AG04450 (cell line): ENCODE measurements at regions not wholly inside any gene's neighbourhood (a gene's known extent, or its start where the extent isn't known, plus 50 kb on each side); places are given as distances from the start of the nearest gene placed in this dataset.

Experiments used
- CTCF ChIA-PET: fragments of 300-600, 350-600 bp; formaldehyde crosslinking; extraction: SDS; loops from one replicate; lab custom pipeline; 2022; ENCODE audit warnings: antibody characterized with exemption, inconsistent platforms; lab: Charles Lee
- POLR2A ChIA-PET: fragments of 350-600 bp; formaldehyde crosslinking; extraction: SDS; loops from one replicate; lab custom pipeline; 2021; ENCODE audit warnings: antibody characterized with exemption, inconsistent platforms; lab: Yijun Ruan, JAX
- DNase-seq: peaks from one replicate; pipeline ENCODE4 v3.0.0-alpha.2; 2011; ENCODE audit warnings: low read depth, low spot score
- H3K27ac ChIP-seq: one replicate; pipeline ENCODE4 v1.5.1; 2012; ENCODE audit warnings: low read depth, low read length, control low read depth
- H3K27me3 ChIP-seq: one replicate; pipeline ENCODE4 v1.6.0; 2012; ENCODE audit warnings: low read length; ENCODE audit not compliant: control insufficient read depth, insufficient read depth
- H3K4me3 ChIP-seq: 2 replicates; pipeline ENCODE4 v1.5.1; 2011; ENCODE audit warnings: mild to moderate bottlenecking, low read depth, low read length, control low read depth
- H3K9me3 ChIP-seq: 2 replicates; pipeline ENCODE4 v1.5.1; 2012; ENCODE audit warnings: low read length; ENCODE audit not compliant: control insufficient read depth, insufficient read depth
- TF ChIP-seq, protein P1 (sequence below): IDR thresholded peaks from 2 replicates; pipeline ENCODE4 v1.5.1; 2011; ENCODE audit warnings: low read depth, low read length, control low read depth, inconsistent platforms

DNA sequence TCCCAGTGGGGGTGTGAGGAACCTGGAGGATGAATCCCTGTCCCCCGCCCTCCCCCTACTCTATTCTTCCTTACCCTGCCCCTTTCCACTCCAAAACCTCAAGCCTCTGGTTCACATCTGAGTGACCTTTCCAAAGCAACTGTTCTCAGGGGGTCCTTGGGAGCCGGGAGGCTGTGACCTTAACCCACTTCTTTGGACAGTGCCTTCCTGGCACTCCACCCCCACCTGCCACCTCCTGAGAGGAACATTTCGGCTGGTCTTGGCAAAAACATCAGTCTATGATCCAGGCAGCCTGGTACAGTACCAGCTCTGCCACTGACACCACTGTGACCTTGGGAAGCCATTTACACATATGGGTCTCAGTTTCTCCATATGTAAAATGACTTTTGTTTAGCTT is 121.7 kb downstream of the MRPL14 start:
- Histone ChIP-seq H3K9me3 (no peaks in the 10 kb centered on the region; the same call in 1 of the 2 replicates), H3K4me3 (no peak overlapping the region), H3K27ac (no peak overlapping the region), H3K27me3 (no peaks in the 10 kb centered on the region)
- ChIA-PET POLR2A (no interaction called here), CTCF (interaction anchor here (0.9 to 1.5 kb wide), 3 partner anchors 10 to 55 kb away, joined by 3 read pairs; no protein-coding TSS in a partner anchor)
- DNase-seq: no peak
- TF ChIP-seq, protein P1, sequence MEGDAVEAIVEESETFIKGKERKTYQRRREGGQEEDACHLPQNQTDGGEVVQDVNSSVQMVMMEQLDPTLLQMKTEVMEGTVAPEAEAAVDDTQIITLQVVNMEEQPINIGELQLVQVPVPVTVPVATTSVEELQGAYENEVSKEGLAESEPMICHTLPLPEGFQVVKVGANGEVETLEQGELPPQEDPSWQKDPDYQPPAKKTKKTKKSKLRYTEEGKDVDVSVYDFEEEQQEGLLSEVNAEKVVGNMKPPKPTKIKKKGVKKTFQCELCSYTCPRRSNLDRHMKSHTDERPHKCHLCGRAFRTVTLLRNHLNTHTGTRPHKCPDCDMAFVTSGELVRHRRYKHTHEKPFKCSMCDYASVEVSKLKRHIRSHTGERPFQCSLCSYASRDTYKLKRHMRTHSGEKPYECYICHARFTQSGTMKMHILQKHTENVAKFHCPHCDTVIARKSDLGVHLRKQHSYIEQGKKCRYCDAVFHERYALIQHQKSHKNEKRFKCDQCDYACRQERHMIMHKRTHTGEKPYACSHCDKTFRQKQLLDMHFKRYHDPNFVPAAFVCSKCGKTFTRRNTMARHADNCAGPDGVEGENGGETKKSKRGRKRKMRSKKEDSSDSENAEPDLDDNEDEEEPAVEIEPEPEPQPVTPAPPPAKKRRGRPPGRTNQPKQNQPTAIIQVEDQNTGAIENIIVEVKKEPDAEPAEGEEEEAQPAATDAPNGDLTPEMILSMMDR: no peak

DNA sequence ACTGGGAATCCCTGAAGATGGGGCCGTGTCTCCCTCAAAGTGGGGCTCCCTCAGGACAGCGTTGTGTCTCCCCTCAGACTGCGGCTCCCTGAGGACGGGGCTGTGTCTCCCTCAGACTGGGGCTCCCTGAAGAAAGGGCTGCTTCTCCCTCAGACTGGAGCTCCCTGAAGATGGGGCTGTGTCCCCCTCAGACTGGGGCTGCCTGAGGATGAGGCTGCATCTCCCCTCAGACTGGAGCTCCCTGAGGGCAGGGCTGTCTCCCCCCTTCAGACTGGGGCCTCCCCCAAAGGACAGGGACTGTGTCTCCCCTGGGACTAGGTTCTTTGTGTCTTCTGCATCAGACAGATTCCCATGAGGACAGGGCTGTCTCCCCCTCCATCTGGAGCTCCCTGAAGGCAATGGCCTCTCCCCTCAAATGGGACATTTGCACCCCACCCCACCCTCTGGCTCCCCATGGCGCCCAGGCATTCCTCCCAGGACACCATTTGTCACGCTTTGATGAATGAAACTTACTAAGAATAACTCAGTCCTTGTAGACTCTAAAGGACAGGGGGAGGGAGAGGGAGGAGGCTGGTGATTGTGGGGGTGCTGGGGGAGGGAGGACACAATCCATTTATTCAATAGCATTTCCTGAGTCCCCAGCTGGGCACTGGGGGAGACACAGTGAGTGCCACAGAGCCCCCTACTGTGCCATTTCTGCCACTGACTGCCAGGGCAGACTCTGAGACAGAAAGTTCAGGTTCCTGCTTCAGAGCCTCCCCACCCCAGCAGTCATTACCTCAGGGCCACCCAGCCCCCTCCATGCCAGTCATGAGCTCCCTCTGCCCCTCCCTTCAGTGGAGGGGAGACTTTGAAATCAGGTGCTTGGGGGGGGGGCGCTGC is 122.4 kb downstream of the MRPL14 start:
- POLR2A ChIA-PET: no interaction called here
- TF ChIP-seq, protein P1: peak; percentile 27; the same call in 1 of the 2 replicates
- CTCF ChIA-PET: interaction anchor here (0.5 to 1.5 kb wide), 4 partner anchors 11 to 353 kb away, joined by 3 read pairs; no protein-coding TSS in a partner anchor
- no peak for DNase-seq
- Histone ChIP-seq H3K4me3 (no peak overlapping the region), H3K27ac (no peak overlapping the region), H3K27me3 (no peaks in the 10 kb centered on the region), H3K9me3 (no peaks in the 10 kb centered on the region; the same call in 1 of the 2 replicates)

GRCh38 chr6:44004136-44004535 is 123.1 kb downstream of the MRPL14 start:
- POLR2A ChIA-PET: no interaction called here
- Histone ChIP-seq H3K4me3 (no peak overlapping the region), H3K9me3 (no peaks in the 10 kb centered on the region; the same call in 1 of the 2 replicates), H3K27ac (no peak overlapping the region), H3K27me3 (no peaks in the 10 kb centered on the region)
- TF ChIP-seq, protein P1: no peak
- CTCF ChIA-PET: interaction anchor here (0.5 to 1.5 kb wide), 2 partner anchors 24 to 353 kb away, joined by 3 read pairs; no protein-coding TSS in a partner anchor
- no peak for DNase-seq

GRCh38 chr6:44003345-44004061 is 123.7 kb downstream of the MRPL14 start:
- ChIA-PET CTCF (no interaction called here), POLR2A (interaction anchor here (1.7 kb wide), 1 partner anchor 233 kb away, joined by 6 read pairs; the partner anchor contains the start of gene VEGFA)

More at GRCh38 chr6:44003345-44004061, 123.7 kb downstream of the MRPL14 start:
- H3K27me3 ChIP-seq: no peaks in the 10 kb centered on the region
- H3K27ac ChIP-seq: no peak overlapping the region
- H3K9me3 ChIP-seq: no peaks in the 10 kb centered on the region; the same call in 1 of the 2 replicates
- no peak overlapping the region for H3K4me3 ChIP-seq
- TF ChIP-seq, protein P1: no peak
- DNase-seq: no peak
